ENCODE measurements at regions not wholly inside any gene's neighbourhood (a gene's known extent, or its start where the extent isn't known, plus 50 kb on each side); places are given as distances from the start of the nearest gene placed in this dataset.

GRCh38 chr10:6909905-6910560 lies 330.0 kb upstream of the PRKCQ start:
- Histone ChIP-seq H3K27ac (no peak overlapping the region), H3K79me2 (ENCODE audit: insufficient read depth, low read depth) (no peaks in the 10 kb centered on the region), H3K9ac (no peak overlapping the region), H3K4me3 (IDR thresholded peaks at IDR 0.05; ENCODE audit: insufficient read depth, low read depth, low read length) (no peak overlapping the region), H2AFZ (ENCODE audit: low read depth) (no peak overlapping the region), H3K36me3 (ENCODE audit: insufficient read depth) (no peaks in the 10 kb centered on the region), H3K4me1 (ENCODE audit: low read depth, poor library complexity, severe bottlenecking) (no peaks in the 10 kb centered on the region), H4K20me1 (ENCODE audit: insufficient read depth) (no peaks in the 10 kb centered on the region), H3K4me2 (no peak overlapping the region), H3K27me3 (ENCODE audit: insufficient read depth, low read depth) (no peaks in the 10 kb centered on the region)
- TF ChIP-seq CTCF (conservative IDR thresholded peaks at IDR 0.05; ENCODE audit: low read depth, low read length), result no peak

GRCh38 chr10:6907877-6908530 lies 327.9 kb upstream of the PRKCQ start:
- Histone ChIP-seq H3K36me3 (ENCODE audit: insufficient read depth) (no peaks in the 10 kb centered on the region), H3K4me2 (no peak overlapping the region), H4K20me1 (ENCODE audit: insufficient read depth) (no peaks in the 10 kb centered on the region), H3K4me3 (IDR thresholded peaks at IDR 0.05; ENCODE audit: insufficient read depth, low read depth, low read length) (no peak overlapping the region), H3K4me1 (ENCODE audit: low read depth, poor library complexity, severe bottlenecking) (no peaks in the 10 kb centered on the region), H3K27me3 (ENCODE audit: insufficient read depth, low read depth) (no peaks in the 10 kb centered on the region), H2AFZ (ENCODE audit: low read depth) (no peak overlapping the region), H3K79me2 (ENCODE audit: insufficient read depth, low read depth) (no peaks in the 10 kb centered on the region), H3K27ac (no peak overlapping the region), H3K9ac (no peak overlapping the region)
- no peak for TF ChIP-seq CTCF (conservative IDR thresholded peaks at IDR 0.05; ENCODE audit: low read depth, low read length)

- Histone ChIP-seq H3K9ac (no peak overlapping the region), H3K27ac (no peak overlapping the region), H3K4me3 (IDR thresholded peaks at IDR 0.05; ENCODE audit: insufficient read depth, low read depth, low read length) (no peak overlapping the region), H3K36me3 (ENCODE audit: insufficient read depth) (no peaks in the 10 kb centered on the region), H3K27me3 (ENCODE audit: insufficient read depth, low read depth) (no peaks in the 10 kb centered on the region), H3K4me2 (no peak overlapping the region), H2AFZ (ENCODE audit: low read depth) (no peak overlapping the region), H3K79me2 (ENCODE audit: insufficient read depth, low read depth) (no peaks in the 10 kb centered on the region), H4K20me1 (ENCODE audit: insufficient read depth) (no peaks in the 10 kb centered on the region), H3K4me1 (ENCODE audit: low read depth, poor library complexity, severe bottlenecking) (no peaks in the 10 kb centered on the region)
- no peak for TF ChIP-seq CTCF (conservative IDR thresholded peaks at IDR 0.05; ENCODE audit: low read depth, low read length)
Observed at GRCh38 chr10:6894405-6894804, 314.3 kb upstream of the PRKCQ start.

- H3K4me2 ChIP-seq, result no peak overlapping the region
- no peaks in the 10 kb centered on the region for H3K4me1 ChIP-seq (ENCODE audit: low read depth, poor library complexity, severe bottlenecking)
- H3K36me3 ChIP-seq (ENCODE audit: insufficient read depth), result no peaks in the 10 kb centered on the region
- no peak overlapping the region for H3K9ac ChIP-seq
- H3K27ac ChIP-seq, result no peak overlapping the region
- no peaks in the 10 kb centered on the region for H3K27me3 ChIP-seq (ENCODE audit: insufficient read depth, low read depth)
- no peak overlapping the region for H3K4me3 ChIP-seq (IDR thresholded peaks at IDR 0.05; ENCODE audit: insufficient read depth, low read depth, low read length)
- H2AFZ ChIP-seq (ENCODE audit: low read depth), result no peak overlapping the region
- no peak for TF ChIP-seq CTCF (conservative IDR thresholded peaks at IDR 0.05; ENCODE audit: low read depth, low read length)
- no peaks in the 10 kb centered on the region for H3K79me2 ChIP-seq (ENCODE audit: insufficient read depth, low read depth)
- no peaks in the 10 kb centered on the region for H4K20me1 ChIP-seq (ENCODE audit: insufficient read depth)
Observed at GRCh38 chr10:6892864-6893263, 312.8 kb upstream of the PRKCQ start.
